T-cell (primary cell): ENCODE measurements at regions not wholly inside any gene's neighbourhood (a gene's known extent, or its start where the extent isn't known, plus 50 kb on each side); places are given as distances from the start of the nearest gene placed in this dataset.
"Not testable (repeated sequence)": the region's sequence is repeated elsewhere in the genome, so short reads cannot be mapped to it uniquely, and the experiment has no call there.

Source experiments
- ATAC-seq, 4 experiments: fragments of 200-7000 bp in 3 of 4; fragments of 150-1000 bp in 1 of 4; cut with Tn5 transposase; replicated peaks in 1 of 4; 1 replicate in 3 of 4; 2 replicates in 1 of 4; pipeline ENCODE4 v1.10.0; 2021; ENCODE audit warnings: moderate library complexity in 3 of 4, mild to moderate bottlenecking in 2 of 4, moderate number of reproducible peaks in 1 of 4
- CTCF ChIA-PET, 2 donors: fragments of 300-600 bp; sonication (Branson Sonifier 250); formaldehyde crosslinking; loops; one replicate each; lab custom pipeline; 2022; ENCODE audit warnings: antibody characterized with exemption in 2 of 2; lab: Charles Lee
- POLR2A ChIA-PET, 2 donors: fragments of 300-600 bp; sonication (Branson Sonifier 250); formaldehyde crosslinking; loops; one replicate each; lab custom pipeline; 2022; ENCODE audit warnings: antibody characterized with exemption in 2 of 2; lab: Charles Lee
- DNase-seq, 35 experiments: peaks; one replicate each; pipeline versions ENCODE4 v3.0.0 to v3.0.0-alpha.2; 2013 to 2023
- H3K27ac ChIP-seq: one replicate; pipeline ENCODE4 v1.5.1; 2013; ENCODE audit warnings: low read length
- H3K27me3 ChIP-seq, 2 experiments: replicated peaks in 1 of 2; 1 replicate in 1 of 2; 2 replicates in 1 of 2; pipeline versions ENCODE4 v1.6.1 to v1.7.0; 2013; ENCODE audit warnings: low read length in 1 of 2, mixed read lengths in 1 of 2; ENCODE audit not compliant: control insufficient read depth in 2 of 2, insufficient read depth in 2 of 2; ENCODE audit errors: extremely low read depth in 1 of 2
- H3K36me3 ChIP-seq, 2 donors: 1 replicate in 1 of 2; 2 replicates in 1 of 2; pipeline versions ENCODE4 v1.6.1 to v1.7.0; 2013; ENCODE audit warnings: low read length in 1 of 2; ENCODE audit not compliant: control insufficient read depth in 2 of 2, insufficient read depth in 1 of 2; ENCODE audit errors: extremely low read depth in 1 of 2
- H3K4me1 ChIP-seq, 2 experiments: 1 replicate in 1 of 2; 2 replicates in 1 of 2; pipeline versions ENCODE4 v1.6.1 to v1.7.0; 2013; ENCODE audit warnings: low read length in 2 of 2, mixed read lengths in 1 of 2; ENCODE audit not compliant: insufficient read depth in 2 of 2, control insufficient read depth in 1 of 2; ENCODE audit errors: extremely low read depth in 1 of 2
- H3K4me3 ChIP-seq, 2 donors: 1 replicate in 1 of 2; 2 replicates in 1 of 2; pipeline versions ENCODE4 v1.5.1 to v1.7.0; 2013; ENCODE audit warnings: mild to moderate bottlenecking in 2 of 2, low read length in 1 of 2, moderate library complexity in 1 of 2; ENCODE audit not compliant: control insufficient read depth in 1 of 2; ENCODE audit errors: extremely low read depth in 1 of 2
- H3K9me3 ChIP-seq: 2 replicates; pipeline ENCODE4 v1.7.0; 2013
- H3K27ac Mint-ChIP-seq, 2 donors: one replicate each; pipeline ENCODE4 v1.8.0; 2020 to 2021; ENCODE audit warnings: mild to moderate bottlenecking in 2 of 2, mixed read lengths in 2 of 2
- H3K27me3 Mint-ChIP-seq, 2 donors: one replicate each; pipeline ENCODE4 v1.8.0; 2021 to 2022; ENCODE audit warnings: mixed read lengths in 2 of 2
- H3K36me3 Mint-ChIP-seq: one replicate; pipeline ENCODE4 v1.8.0; 2021; ENCODE audit warnings: mixed read lengths
- H3K4me1 Mint-ChIP-seq, 3 donors: one replicate each; pipeline ENCODE4 v1.8.0; 2020 to 2022; ENCODE audit warnings: mixed read lengths in 3 of 3, mild to moderate bottlenecking in 1 of 3
- H3K4me3 Mint-ChIP-seq, 3 donors: one replicate each; pipeline ENCODE4 v1.8.0; 2020 to 2022; ENCODE audit warnings: mild to moderate bottlenecking in 3 of 3, mixed read lengths in 3 of 3, moderate library complexity in 3 of 3
- H3K9me3 Mint-ChIP-seq, 3 donors: one replicate each; pipeline ENCODE4 v1.8.0; 2020 to 2022; ENCODE audit warnings: mixed read lengths in 3 of 3
- WGBS: methylation state at CpG from one replicate; pipeline ENCODE4 v1.1.5; 2013; ENCODE audit warnings: missing lambda C conversion rate; ENCODE audit not compliant: insufficient coverage; 5-methylcytosine and 5-hydroxymethylcytosine counted together

- H3K9me3 Mint-ChIP-seq, H3K4me3 Mint-ChIP-seq, H3K27ac Mint-ChIP-seq, H3K27ac ChIP-seq, DNase-seq, H3K36me3 ChIP-seq, ATAC-seq, POLR2A ChIA-PET, H3K9me3 ChIP-seq, H3K4me3 ChIP-seq, H3K36me3 Mint-ChIP-seq: not testable (repeated sequence)
- CTCF ChIA-PET, result interaction anchor here in 1 of 2 donors (0.6 to 0.7 kb wide), 4 partner anchors 21 to 705 kb away, joined by 3 to 5 read pairs (median 3); no protein-coding TSS in a partner anchor
- H3K27me3 Mint-ChIP-seq, result peaks cover 7 to 20% of the 10 kb centered on the region in 2 donors
- Histone ChIP-seq H3K27me3 (peaks cover 0 to 14% of the 10 kb centered on the region in 2 experiments), H3K4me1 (peaks cover 0 to 12% of the 10 kb centered on the region in 2 experiments)
- WGBS, result 96% methylated on average over 4 of the region's 13 CpGs
- H3K4me1 Mint-ChIP-seq, result peaks cover 8 to 19% (median 16%) of the 10 kb centered on the region in 3 donors
Measured at GRCh38 chr12:34220079-34220478, 197.8 kb downstream of the ALG10 start.

GRCh38 chr12:34223640-34224039 is 201.3 kb downstream of the ALG10 start:
- Mint-ChIP-seq H3K27ac (no peak overlapping the region), H3K9me3 (peaks cover 7 to 23% (median 12%) of the 10 kb centered on the region in 3 donors), H3K4me3 (no peak overlapping the region), H3K27me3 (peaks cover 7 to 24% of the 10 kb centered on the region in 2 donors), H3K36me3 (no peaks in the 10 kb centered on the region), H3K4me1 (peaks cover 3 to 6% (median 6%) of the 10 kb centered on the region in 3 donors)
- CTCF ChIA-PET, result no interaction called here
- ATAC-seq, result no peak
- POLR2A ChIA-PET, result no interaction called here
- Histone ChIP-seq H3K27me3 (peaks cover 0 to 12% of the 10 kb centered on the region in 2 experiments), H3K27ac (no peak overlapping the region), H3K36me3 (no peaks in the 10 kb centered on the region), H3K4me3 (no peak overlapping the region), H3K9me3 (no peaks in the 10 kb centered on the region), H3K4me1 (peaks cover 0 to 7% of the 10 kb centered on the region in 2 experiments)
- WGBS, result no CpG with 5 or more reads among the region's 3 CpGs
- DNase-seq, result no peak

- CTCF ChIA-PET, H3K9me3 ChIP-seq, H3K4me3 Mint-ChIP-seq, H3K27ac Mint-ChIP-seq, H3K27ac ChIP-seq, POLR2A ChIA-PET, H3K36me3 ChIP-seq, H3K36me3 Mint-ChIP-seq, H3K4me1 ChIP-seq, H3K4me3 ChIP-seq, H3K4me1 Mint-ChIP-seq, ATAC-seq, DNase-seq, H3K27me3 ChIP-seq: not testable (repeated sequence)
- H3K9me3 Mint-ChIP-seq, result peaks cover 12 to 23% (median 12%) of the 10 kb centered on the region in 3 donors
- peaks cover 13 to 23% of the 10 kb centered on the region in 2 donors for H3K27me3 Mint-ChIP-seq
Measured at GRCh38 chr12:34226044-34226443, 203.7 kb downstream of the ALG10 start.

- DNase-seq, H3K4me3 Mint-ChIP-seq, H3K27me3 ChIP-seq, H3K36me3 Mint-ChIP-seq, ATAC-seq, H3K4me1 ChIP-seq, H3K9me3 ChIP-seq, CTCF ChIA-PET, H3K27ac ChIP-seq, H3K27ac Mint-ChIP-seq, H3K4me3 ChIP-seq, H3K36me3 ChIP-seq, H3K4me1 Mint-ChIP-seq, POLR2A ChIA-PET: not testable (repeated sequence)
- Mint-ChIP-seq H3K9me3 (peaks cover 12 to 23% (median 12%) of the 10 kb centered on the region in 3 donors), H3K27me3 (peaks cover 10 to 22% of the 10 kb centered on the region in 2 donors)
- no CpG with 5 or more reads among the region's 3 CpGs for WGBS
Measured at GRCh38 chr12:34228046-34228445, 205.8 kb downstream of the ALG10 start.

GRCh38 chr12:34229033-34229432 is 206.7 kb downstream of the ALG10 start:
- H3K27me3 Mint-ChIP-seq, result peaks cover 10 to 22% of the 10 kb centered on the region in 2 donors
- H3K27ac ChIP-seq, H3K36me3 Mint-ChIP-seq, H3K36me3 ChIP-seq, H3K27me3 ChIP-seq, H3K4me1 Mint-ChIP-seq, H3K4me3 Mint-ChIP-seq, ATAC-seq, H3K4me3 ChIP-seq, H3K27ac Mint-ChIP-seq, H3K4me1 ChIP-seq, H3K9me3 ChIP-seq, DNase-seq: not testable (repeated sequence)
- POLR2A ChIA-PET, result interaction anchor here in 1 of 2 donors (0.6 kb wide), 1 partner anchor 9 kb away, joined by 7 read pairs; no protein-coding TSS in a partner anchor
- CTCF ChIA-PET, result interaction anchor here in 1 of 2 donors (0.9 kb wide), 1 partner anchor 101 kb away, joined by 4 read pairs; no protein-coding TSS in a partner anchor
- H3K9me3 Mint-ChIP-seq, result peaks cover 12 to 23% (median 12%) of the 10 kb centered on the region in 3 donors
- WGBS, result no CpG with 5 or more reads among the region's 2 CpGs

GRCh38 chr12:34233618-34234017 is 211.3 kb downstream of the ALG10 start:
- Mint-ChIP-seq H3K27me3 (peaks cover 6 to 14% of the 10 kb centered on the region in 2 donors), H3K9me3 (peaks cover 0 to 5% (median under 1%) of the 10 kb centered on the region in 3 donors), H3K4me3 (no peak overlapping the region), H3K27ac (no peak overlapping the region), H3K36me3 (no peaks in the 10 kb centered on the region), H3K4me1 (no peaks in the 10 kb centered on the region)
- DNase-seq, result no peak
- Histone ChIP-seq H3K9me3 (no peaks in the 10 kb centered on the region), H3K4me1 (no peaks in the 10 kb centered on the region), H3K36me3 (no peaks in the 10 kb centered on the region), H3K4me3 (no peak overlapping the region), H3K27ac (no peak overlapping the region), H3K27me3 (peaks cover 0 to 11% of the 10 kb centered on the region in 2 experiments)
- ChIA-PET CTCF (no interaction called here), POLR2A (no interaction called here)
- 83% methylated on average over 1 of the region's 5 CpGs for WGBS
- ATAC-seq, result no peak
